Breast epithelium (tissue), 3 donors: ENCODE measurements at regions not wholly inside any gene's neighbourhood (a gene's known extent, or its start where the extent isn't known, plus 50 kb on each side); places are given as distances from the start of the nearest gene placed in this dataset.

Experiments
- POLR2A ChIP-seq: fragments of 450-650 bp; IDR thresholded peaks from one replicate; pipeline ENCODE4 v1.6.1; 2016; ENCODE audit warnings: antibody characterized with exemption, mild to moderate bottlenecking, moderate library complexity
- POLR2AphosphoS5 ChIP-seq, 3 donors: sonication (generic); formaldehyde crosslinking; IDR thresholded peaks; one replicate each; pipeline ENCODE4 v1.6.1; 2017; ENCODE audit warnings: antibody characterized with exemption in 3 of 3
- TF ChIP-seq, protein P1 (sequence below), 3 donors: fragments of 450-650 bp; IDR thresholded peaks; one replicate each; pipeline ENCODE4 v1.5.1; 2016 to 2017; ENCODE audit warnings: antibody characterized with exemption in 3 of 3, mild to moderate bottlenecking in 3 of 3, moderate library complexity in 3 of 3

DNA sequence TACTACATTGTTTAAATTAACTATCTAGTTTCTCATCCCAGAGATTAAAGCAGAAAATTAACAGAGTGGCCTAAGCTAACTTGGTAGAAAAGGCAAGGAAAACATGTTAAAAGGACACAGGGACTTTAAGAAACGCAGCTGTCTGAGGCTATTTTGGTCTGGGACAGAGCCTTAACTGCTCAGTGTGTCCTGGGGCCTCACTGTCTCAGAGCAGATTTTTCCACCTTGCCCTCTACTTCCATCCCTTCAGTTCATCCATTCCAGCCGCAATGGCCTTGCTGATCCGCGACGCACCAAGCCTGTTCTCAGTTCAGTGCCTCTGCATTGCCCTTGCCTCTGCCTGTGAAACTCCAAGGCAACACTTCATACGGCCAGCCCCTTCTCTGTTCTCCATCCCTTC, 114.9 kb upstream of the OSR1 start:
- TF ChIP-seq, protein P1, sequence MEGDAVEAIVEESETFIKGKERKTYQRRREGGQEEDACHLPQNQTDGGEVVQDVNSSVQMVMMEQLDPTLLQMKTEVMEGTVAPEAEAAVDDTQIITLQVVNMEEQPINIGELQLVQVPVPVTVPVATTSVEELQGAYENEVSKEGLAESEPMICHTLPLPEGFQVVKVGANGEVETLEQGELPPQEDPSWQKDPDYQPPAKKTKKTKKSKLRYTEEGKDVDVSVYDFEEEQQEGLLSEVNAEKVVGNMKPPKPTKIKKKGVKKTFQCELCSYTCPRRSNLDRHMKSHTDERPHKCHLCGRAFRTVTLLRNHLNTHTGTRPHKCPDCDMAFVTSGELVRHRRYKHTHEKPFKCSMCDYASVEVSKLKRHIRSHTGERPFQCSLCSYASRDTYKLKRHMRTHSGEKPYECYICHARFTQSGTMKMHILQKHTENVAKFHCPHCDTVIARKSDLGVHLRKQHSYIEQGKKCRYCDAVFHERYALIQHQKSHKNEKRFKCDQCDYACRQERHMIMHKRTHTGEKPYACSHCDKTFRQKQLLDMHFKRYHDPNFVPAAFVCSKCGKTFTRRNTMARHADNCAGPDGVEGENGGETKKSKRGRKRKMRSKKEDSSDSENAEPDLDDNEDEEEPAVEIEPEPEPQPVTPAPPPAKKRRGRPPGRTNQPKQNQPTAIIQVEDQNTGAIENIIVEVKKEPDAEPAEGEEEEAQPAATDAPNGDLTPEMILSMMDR (IDR thresholded peaks at IDR 0.05), result no peak
- TF ChIP-seq POLR2A (no peak), POLR2AphosphoS5 (IDR thresholded peaks at IDR 0.05) (no peak)
